ENCODE measurements at regions not wholly inside any gene's neighbourhood (a gene's known extent, or its start where the extent isn't known, plus 50 kb on each side); places are given as distances from the start of the nearest gene placed in this dataset.
A peak's percentile ranks its signal among the peaks of the same experiment; 100 is the strongest.

GRCh38 chr4:151532001-151532708 is 123.2 kb downstream of the FHIP1A start:
- Histone ChIP-seq H2BK120ac (ENCODE audit: low read depth, low read length) (no peak overlapping the region), H3K27me3 (ENCODE audit: control insufficient read depth in 1 of 2, insufficient read depth in 1 of 2, low read length in 2 of 2) (peaks cover 0 to 3% of the 10 kb centered on the region in 2 experiments), H4K8ac (ENCODE audit: low read length) (no peak overlapping the region), H2BK5ac (ENCODE audit: low read depth, low read length, poor library complexity, severe bottlenecking) (no peak overlapping the region), H2AK5ac (ENCODE audit: low read length, severe bottlenecking) (no peak overlapping the region), H3K18ac (ENCODE audit: low read depth in 1 of 2, low read length in 2 of 2) (no peak overlapping the region), H2AFZ (ENCODE audit: low read depth, low read length) (no peak overlapping the region), H2BK15ac (ENCODE audit: low read depth, poor library complexity, severe bottlenecking) (no peak overlapping the region), H3K4me2 (ENCODE audit: low read length, poor library complexity, severe bottlenecking) (no peak overlapping the region), H3K9ac (ENCODE audit: low read length) (no peak overlapping the region), H3K23ac (ENCODE audit: low read length in 2 of 2) (no peak overlapping the region), H3K4ac (ENCODE audit: low read depth in 1 of 2, low read length in 2 of 2) (no peak overlapping the region), H3K36me3 (ENCODE audit: control insufficient read depth in 1 of 2, insufficient read depth in 2 of 2, low read depth in 1 of 2, low read length in 2 of 2) (no peaks in the 10 kb centered on the region), H3K14ac (ENCODE audit: low read length in 2 of 2) (no peak overlapping the region), H3K4me3 (ENCODE audit: insufficient read depth in 1 of 2, low read depth in 1 of 2, low read length in 2 of 2) (no peak overlapping the region), H3K4me1 (ENCODE audit: control insufficient read depth, insufficient read depth, low read depth, low read length) (peaks cover 5% of the 10 kb centered on the region), H3K79me1 (replicated peaks; ENCODE audit: low read length, poor library complexity, severe bottlenecking) (peaks cover 2% of the 10 kb centered on the region), H3K9me3 (ENCODE audit: control insufficient read depth, low read length) (no peaks in the 10 kb centered on the region), H2BK12ac (ENCODE audit: low read length in 2 of 2) (no peak overlapping the region), H3K27ac (ENCODE audit: low read length, poor library complexity, severe bottlenecking) (no peak overlapping the region), H4K91ac (ENCODE audit: low read length) (no peak overlapping the region)
- WGBS, result 91% methylated on average over 4 of the region's 6 CpGs
- DNase-seq, result no peak

- H3K4ac ChIP-seq (ENCODE audit: low read depth in 1 of 2, low read length in 2 of 2), result no peak overlapping the region
- H4K91ac ChIP-seq (ENCODE audit: low read length), result no peak overlapping the region
- no CpG with 5 or more reads among the region's 1 CpG for WGBS
- H3K9me3 ChIP-seq (ENCODE audit: control insufficient read depth, low read length), result no peaks in the 10 kb centered on the region
- H3K14ac ChIP-seq (ENCODE audit: low read length in 2 of 2), result no peak overlapping the region
- H3K23ac ChIP-seq (ENCODE audit: low read length in 2 of 2), result no peak overlapping the region
- H3K18ac ChIP-seq (ENCODE audit: low read depth in 1 of 2, low read length in 2 of 2), result no peak overlapping the region
- peaks cover 2% of the 10 kb centered on the region for H3K79me1 ChIP-seq (replicated peaks; ENCODE audit: low read length, poor library complexity, severe bottlenecking)
- H3K4me1 ChIP-seq (ENCODE audit: control insufficient read depth, insufficient read depth, low read depth, low read length), result peaks cover 3% of the 10 kb centered on the region
- no peak overlapping the region for H2BK120ac ChIP-seq (ENCODE audit: low read depth, low read length)
- no peak overlapping the region for H2AFZ ChIP-seq (ENCODE audit: low read depth, low read length)
- H3K4me3 ChIP-seq (ENCODE audit: insufficient read depth in 1 of 2, low read depth in 1 of 2, low read length in 2 of 2), result no peak overlapping the region
- H3K4me2 ChIP-seq (ENCODE audit: low read length, poor library complexity, severe bottlenecking), result no peak overlapping the region
- no peak overlapping the region for H3K27ac ChIP-seq (ENCODE audit: low read length, poor library complexity, severe bottlenecking)
- H3K9ac ChIP-seq (ENCODE audit: low read length), result no peak overlapping the region
- H2AK5ac ChIP-seq (ENCODE audit: low read length, severe bottlenecking), result no peak overlapping the region
- H2BK12ac ChIP-seq (ENCODE audit: low read length in 2 of 2), result no peak overlapping the region
- H4K8ac ChIP-seq (ENCODE audit: low read length), result no peak overlapping the region
- H3K36me3 ChIP-seq (ENCODE audit: control insufficient read depth in 1 of 2, insufficient read depth in 2 of 2, low read depth in 1 of 2, low read length in 2 of 2), result no peaks in the 10 kb centered on the region
- no peak overlapping the region for H2BK5ac ChIP-seq (ENCODE audit: low read depth, low read length, poor library complexity, severe bottlenecking)
- DNase-seq, result no peak
- H3K27me3 ChIP-seq (ENCODE audit: control insufficient read depth in 1 of 2, insufficient read depth in 1 of 2, low read length in 2 of 2), result no peaks in the 10 kb centered on the region
- H2BK15ac ChIP-seq (ENCODE audit: low read depth, poor library complexity, severe bottlenecking), result no peak overlapping the region
These were observed 125.2 kb downstream of the FHIP1A start for GRCh38 chr4:151534195-151534594.

GRCh38 chr4:151535366-151535765 is 126.4 kb downstream of the FHIP1A start:
- Histone ChIP-seq H3K27me3 (ENCODE audit: control insufficient read depth in 1 of 2, insufficient read depth in 1 of 2, low read length in 2 of 2) (no peaks in the 10 kb centered on the region), H3K27ac (ENCODE audit: low read length, poor library complexity, severe bottlenecking) (no peak overlapping the region), H3K4ac (ENCODE audit: low read depth in 1 of 2, low read length in 2 of 2) (no peak overlapping the region), H2BK5ac (ENCODE audit: low read depth, low read length, poor library complexity, severe bottlenecking) (no peak overlapping the region), H3K4me1 (ENCODE audit: control insufficient read depth, insufficient read depth, low read depth, low read length) (peaks cover 1% of the 10 kb centered on the region), H4K8ac (ENCODE audit: low read length) (no peak overlapping the region), H3K14ac (ENCODE audit: low read length in 2 of 2) (no peak overlapping the region), H3K79me1 (replicated peaks; ENCODE audit: low read length, poor library complexity, severe bottlenecking) (peaks cover 2% of the 10 kb centered on the region), H2AFZ (ENCODE audit: low read depth, low read length) (no peak overlapping the region), H2BK15ac (ENCODE audit: low read depth, poor library complexity, severe bottlenecking) (no peak overlapping the region), H4K91ac (ENCODE audit: low read length) (no peak overlapping the region), H3K4me3 (ENCODE audit: insufficient read depth in 1 of 2, low read depth in 1 of 2, low read length in 2 of 2) (no peak overlapping the region), H2BK120ac (ENCODE audit: low read depth, low read length) (no peak overlapping the region), H3K4me2 (ENCODE audit: low read length, poor library complexity, severe bottlenecking) (no peak overlapping the region), H2BK12ac (ENCODE audit: low read length in 2 of 2) (no peak overlapping the region), H3K23ac (ENCODE audit: low read length in 2 of 2) (no peak overlapping the region), H3K18ac (ENCODE audit: low read depth in 1 of 2, low read length in 2 of 2) (no peak overlapping the region), H3K36me3 (ENCODE audit: control insufficient read depth in 1 of 2, insufficient read depth in 2 of 2, low read depth in 1 of 2, low read length in 2 of 2) (no peaks in the 10 kb centered on the region), H2AK5ac (ENCODE audit: low read length, severe bottlenecking) (no peak overlapping the region), H3K9me3 (ENCODE audit: control insufficient read depth, low read length) (no peaks in the 10 kb centered on the region), H3K9ac (ENCODE audit: low read length) (no peak overlapping the region)
- no peak for DNase-seq

GRCh38 chr4:151537687-151538086 is 128.7 kb downstream of the FHIP1A start:
- Histone ChIP-seq H3K14ac (ENCODE audit: low read length in 2 of 2) (no peak overlapping the region), H4K8ac (ENCODE audit: low read length) (no peak overlapping the region), H3K36me3 (ENCODE audit: control insufficient read depth in 1 of 2, insufficient read depth in 2 of 2, low read depth in 1 of 2, low read length in 2 of 2) (no peaks in the 10 kb centered on the region), H3K4me2 (ENCODE audit: low read length, poor library complexity, severe bottlenecking) (no peak overlapping the region), H3K79me1 (replicated peaks; ENCODE audit: low read length, poor library complexity, severe bottlenecking) (peaks cover 5% of the 10 kb centered on the region), H3K18ac (ENCODE audit: low read depth in 1 of 2, low read length in 2 of 2) (no peak overlapping the region), H2BK5ac (ENCODE audit: low read depth, low read length, poor library complexity, severe bottlenecking) (no peak overlapping the region), H2BK12ac (ENCODE audit: low read length in 2 of 2) (no peak overlapping the region), H3K27me3 (ENCODE audit: control insufficient read depth in 1 of 2, insufficient read depth in 1 of 2, low read length in 2 of 2) (no peaks in the 10 kb centered on the region), H3K9ac (ENCODE audit: low read length) (no peak overlapping the region), H2BK15ac (ENCODE audit: low read depth, poor library complexity, severe bottlenecking) (no peak overlapping the region), H3K4ac (ENCODE audit: low read depth in 1 of 2, low read length in 2 of 2) (no peak overlapping the region), H3K27ac (ENCODE audit: low read length, poor library complexity, severe bottlenecking) (no peak overlapping the region), H3K4me3 (ENCODE audit: insufficient read depth in 1 of 2, low read depth in 1 of 2, low read length in 2 of 2) (no peak overlapping the region), H2AFZ (ENCODE audit: low read depth, low read length) (no peak overlapping the region), H3K23ac (ENCODE audit: low read length in 2 of 2) (no peak overlapping the region), H3K9me3 (ENCODE audit: control insufficient read depth, low read length) (no peaks in the 10 kb centered on the region), H2AK5ac (ENCODE audit: low read length, severe bottlenecking) (no peak overlapping the region), H4K91ac (ENCODE audit: low read length) (no peak overlapping the region), H3K4me1 (ENCODE audit: control insufficient read depth, insufficient read depth, low read depth, low read length) (peaks cover 2% of the 10 kb centered on the region), H2BK120ac (ENCODE audit: low read depth, low read length) (no peak overlapping the region)
- peak; percentile 10 for DNase-seq
